Astrocyte of the spinal cord (primary cell): ENCODE measurements at regions not wholly inside any gene's neighbourhood (a gene's known extent, or its start where the extent isn't known, plus 50 kb on each side); places are given as distances from the start of the nearest gene placed in this dataset.

Experiments used
- DNase-seq: peaks from one replicate; pipeline ENCODE4 v3.0.0; 2011; ENCODE audit warnings: low read depth, low spot score
- H3K4me3 ChIP-seq: 2 replicates; pipeline ENCODE4 v1.5.1; 2011; ENCODE audit warnings: low read depth, mild to moderate bottlenecking, low read length, moderate library complexity
- CTCF ChIP-seq: IDR thresholded peaks from 2 replicates; pipeline ENCODE4 v1.5.1; 2012; ENCODE audit warnings: low read depth, mild to moderate bottlenecking, low read length, inconsistent platforms
- in situ Hi-C: cut with HindIII; loops from 2 replicates; pipeline ENCODE4 v1.10.0; 2017; ENCODE audit warnings: low sequenced_read_pairs

- DNase-seq: no peak
- TF ChIP-seq CTCF: no peak
- in situ Hi-C loops: no loop called here
- H3K4me3 ChIP-seq: no peak overlapping the region
Observed at GRCh38 chr13:81408647-81409046, 1067.7 kb upstream of the SPRY2 start.

GRCh38 chr13:81406639-81407292, 1065.8 kb upstream of the SPRY2 start:
- H3K4me3 ChIP-seq: no peak overlapping the region
- in situ Hi-C loops: no loop called here
- no peak for TF ChIP-seq CTCF
- no peak for DNase-seq

GRCh38 chr13:81406022-81406421, 1065.1 kb upstream of the SPRY2 start:
- no peak for TF ChIP-seq CTCF
- in situ Hi-C loops: no loop called here
- DNase-seq: no peak
- H3K4me3 ChIP-seq: no peak overlapping the region

- in situ Hi-C loops: no loop called here
- TF ChIP-seq CTCF: no peak
Observed at GRCh38 chr13:81396192-81396591, 1055.3 kb upstream of the SPRY2 start.

GRCh38 chr13:81395368-81395767, 1054.4 kb upstream of the SPRY2 start:
- TF ChIP-seq CTCF: no peak
- H3K4me3 ChIP-seq: no peak overlapping the region
- DNase-seq: no peak
- in situ Hi-C loops: no loop called here

More at GRCh38 chr13:81396192-81396591, 1055.3 kb upstream of the SPRY2 start:
- no peak for DNase-seq
- no peak overlapping the region for H3K4me3 ChIP-seq

- H3K4me3 ChIP-seq: no peak overlapping the region
- no peak for TF ChIP-seq CTCF
- DNase-seq: no peak
- in situ Hi-C loops: no loop called here
Observed at GRCh38 chr13:81394640-81395039, 1053.7 kb upstream of the SPRY2 start.

GRCh38 chr13:81393721-81394120, 1052.8 kb upstream of the SPRY2 start:
- no peak overlapping the region for H3K4me3 ChIP-seq
- in situ Hi-C loops: no loop called here
- DNase-seq: no peak
- TF ChIP-seq CTCF: no peak
